VCaP (cell line): ENCODE measurements at regions not wholly inside any gene's neighbourhood (a gene's known extent, or its start where the extent isn't known, plus 50 kb on each side); places are given as distances from the start of the nearest gene placed in this dataset.

Experiments used
- H3K27ac ChIP-seq: fragments of 450-650 bp; 2 replicates; pipeline ENCODE4 v1.5.1; 2017
- CTCF ChIP-seq: fragments of 450-650 bp; conservative IDR thresholded peaks from 2 replicates; pipeline ENCODE4 v1.5.1; 2017; ENCODE audit warnings: mild to moderate bottlenecking, moderate library complexity

DNA sequence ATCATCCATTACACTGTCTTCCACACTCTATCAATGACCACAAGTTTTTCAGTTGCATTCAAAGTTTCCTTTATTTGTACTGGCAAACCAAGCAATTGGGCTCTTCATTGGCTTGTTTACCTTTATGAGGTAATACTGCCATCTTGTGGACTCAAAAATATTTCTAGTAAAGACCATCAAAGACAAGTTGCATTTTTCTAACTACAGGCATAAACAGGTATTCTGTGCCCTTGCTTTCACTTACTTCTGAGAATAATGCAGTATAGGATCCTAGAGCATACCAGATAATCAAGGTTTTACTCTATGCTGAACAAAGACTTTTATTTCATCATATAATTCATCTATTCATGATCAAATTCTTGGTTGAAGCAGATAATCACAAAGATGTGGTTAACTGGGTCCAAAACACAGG, 173.7 kb upstream of the POU5F2 start:
- peak; percentile 64 for TF ChIP-seq CTCF
- H3K27ac ChIP-seq: no peak overlapping the region

DNA sequence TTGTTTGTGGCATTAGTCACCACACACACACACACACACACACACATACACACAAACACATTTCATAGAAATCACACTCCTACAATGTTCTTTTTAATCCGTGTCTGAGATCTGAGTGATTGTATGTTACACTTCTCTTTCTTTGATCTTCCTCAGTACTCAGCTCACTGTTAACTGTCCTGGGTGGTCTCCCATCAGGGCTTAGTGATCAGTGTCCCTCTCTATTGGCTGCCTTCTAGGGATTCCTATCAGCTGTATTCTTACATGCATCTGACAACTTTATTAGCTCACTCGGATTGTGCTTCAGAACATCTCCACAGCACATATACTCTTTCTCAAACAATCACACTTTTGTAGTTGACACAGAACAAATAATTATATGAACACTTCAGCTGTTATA, 170.2 kb upstream of the POU5F2 start:
- TF ChIP-seq CTCF: no peak
- no peak overlapping the region for H3K27ac ChIP-seq

- no peak overlapping the region for H3K27ac ChIP-seq
- TF ChIP-seq CTCF: peak; percentile 63
Measured at GRCh38 chr5:93909356-93909755, 168.0 kb upstream of the POU5F2 start.

DNA sequence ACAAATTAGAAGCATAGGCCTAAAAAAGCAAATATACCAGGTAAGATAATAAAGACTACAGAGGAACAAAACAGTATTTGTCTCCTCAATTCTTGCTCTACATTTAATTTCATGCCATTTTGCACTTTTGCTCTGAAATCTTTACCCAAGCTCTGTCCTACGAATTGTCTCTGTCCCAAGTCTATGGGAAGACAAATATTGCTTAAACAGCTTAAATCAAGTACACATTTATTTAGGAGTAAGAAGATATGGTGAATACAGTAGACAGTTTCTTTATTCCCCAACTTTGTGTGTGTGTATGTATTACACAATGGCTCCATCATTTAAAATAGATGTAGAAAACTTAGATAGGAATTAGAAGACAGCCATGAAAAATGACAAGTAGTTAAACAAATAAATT, 163.5 kb upstream of the POU5F2 start:
- no peak for TF ChIP-seq CTCF
- no peak overlapping the region for H3K27ac ChIP-seq

DNA sequence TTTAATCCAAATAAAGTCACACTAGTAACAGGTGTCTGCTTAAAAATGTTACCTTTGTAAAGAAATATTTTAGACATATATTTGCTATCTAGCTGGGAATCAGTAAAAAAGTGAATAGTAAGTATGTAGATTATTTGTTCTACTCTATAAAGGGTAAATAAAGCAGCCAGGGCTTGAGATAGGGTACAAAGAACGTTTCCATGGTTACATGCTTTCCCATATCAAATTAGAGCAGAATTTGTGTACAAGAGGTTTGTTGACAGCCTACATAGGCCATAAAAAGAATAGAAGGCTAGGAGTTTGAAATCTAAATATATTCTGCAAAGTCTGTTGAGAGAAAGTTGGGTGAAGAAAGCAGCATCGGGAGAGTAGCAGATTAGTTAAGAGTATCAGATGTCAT, 160.9 kb upstream of the POU5F2 start:
- H3K27ac ChIP-seq: no peak overlapping the region
- TF ChIP-seq CTCF: no peak

- H3K27ac ChIP-seq: no peak overlapping the region
- TF ChIP-seq CTCF: peak; percentile 37
Measured at GRCh38 chr5:93899026-93899600, 157.7 kb upstream of the POU5F2 start.

GRCh38 chr5:93894601-93895354, 153.4 kb upstream of the POU5F2 start:
- peak; percentile 70 for TF ChIP-seq CTCF
- peak overlapping the region; percentile 49 for H3K27ac ChIP-seq
